ENCODE measurements at regions not wholly inside any gene's neighbourhood (a gene's known extent, or its start where the extent isn't known, plus 50 kb on each side); places are given as distances from the start of the nearest gene placed in this dataset.

- Mint-ChIP-seq H3K4me1 (no peaks in the 10 kb centered on the region), H3K4me3 (no peak overlapping the region), H3K9me3 (peaks cover 0 to 10% (median 5%) of the 10 kb centered on the region in 7 donors), H3K27me3 (ENCODE audit: low read depth in 3 of 3) (peaks cover 0 to 1% (median 0%) of the 10 kb centered on the region in 3 donors), H3K36me3 (no peaks in the 10 kb centered on the region), H3K27ac (no peak overlapping the region)
- H2AFZ ChIP-seq (ENCODE audit: insufficient read depth, low read depth, low read length, poor library complexity, severe bottlenecking) = no peak overlapping the region
- no peaks in the 10 kb centered on the region for H3K36me3 ChIP-seq (replicated peaks in 1 of 2; ENCODE audit: control insufficient read depth in 1 of 2, insufficient read depth in 2 of 2, low read length in 2 of 2)
- no peak for TF ChIP-seq CTCF (IDR thresholded peaks at IDR 0.05)
- H4K20me1 ChIP-seq (ENCODE audit: insufficient read depth, low read length) = no peaks in the 10 kb centered on the region
- no peaks in the 10 kb centered on the region for H3K27me3 ChIP-seq (ENCODE audit: control insufficient read depth in 2 of 2, insufficient read depth in 2 of 2, low read length in 2 of 2)
- DNase-seq = no peak
- H3K4me3 ChIP-seq (replicated peaks in 1 of 3; ENCODE audit: low read depth in 2 of 3, low read length in 3 of 3) = no peak overlapping the region
- no peak overlapping the region for H3K27ac ChIP-seq (ENCODE audit: low read depth in 1 of 2, low read length in 2 of 2)
- H3K4me2 ChIP-seq (replicated peaks; ENCODE audit: extremely low read depth, low read length, poor library complexity, severe bottlenecking) = no peak overlapping the region
- intact Hi-C loops (cut with micrococcal nuclease) = no loop called here
- 78% methylated on average over 1 of the region's 3 CpGs for WGBS (ENCODE audit: insufficient coverage)
- no peaks in the 10 kb centered on the region for H3K79me2 ChIP-seq (ENCODE audit: insufficient read depth, low read length)
- no peak overlapping the region for H3K9ac ChIP-seq (ENCODE audit: insufficient read depth, low read length, poor library complexity, severe bottlenecking)
- H3K9me3 ChIP-seq (replicated peaks in 1 of 2; ENCODE audit: control insufficient read depth in 1 of 2, insufficient read depth in 1 of 2, low read length in 2 of 2) = peaks cover 2 to 6% of the 10 kb centered on the region in 2 donors
- H3K4me1 ChIP-seq (ENCODE audit: control insufficient read depth in 1 of 2, insufficient read depth in 2 of 2, low read length in 2 of 2) = no peaks in the 10 kb centered on the region
These were observed 244.6 kb downstream of the DMRT2 start for GRCh38 chr9:1294641-1295258.

GRCh38 chr9:1296331-1296730 is 246.2 kb downstream of the DMRT2 start:
- Mint-ChIP-seq H3K27ac (no peak overlapping the region), H3K36me3 (no peaks in the 10 kb centered on the region), H3K4me3 (no peak overlapping the region), H3K27me3 (ENCODE audit: low read depth in 3 of 3) (peaks cover 0 to 1% (median 1%) of the 10 kb centered on the region in 3 donors), H3K9me3 (peaks cover 0 to 10% (median 5%) of the 10 kb centered on the region in 7 donors), H3K4me1 (no peaks in the 10 kb centered on the region)
- no peak overlapping the region for H2AFZ ChIP-seq (ENCODE audit: insufficient read depth, low read depth, low read length, poor library complexity, severe bottlenecking)
- H3K36me3 ChIP-seq (replicated peaks in 1 of 2; ENCODE audit: control insufficient read depth in 1 of 2, insufficient read depth in 2 of 2, low read length in 2 of 2) = no peaks in the 10 kb centered on the region
- intact Hi-C loops (cut with micrococcal nuclease) = no loop called here
- H3K4me2 ChIP-seq (replicated peaks; ENCODE audit: extremely low read depth, low read length, poor library complexity, severe bottlenecking) = no peak overlapping the region
- peaks cover 2 to 3% of the 10 kb centered on the region in 2 donors for H3K9me3 ChIP-seq (replicated peaks in 1 of 2; ENCODE audit: control insufficient read depth in 1 of 2, insufficient read depth in 1 of 2, low read length in 2 of 2)
- H4K20me1 ChIP-seq (ENCODE audit: insufficient read depth, low read length) = no peaks in the 10 kb centered on the region
- no peaks in the 10 kb centered on the region for H3K27me3 ChIP-seq (ENCODE audit: control insufficient read depth in 2 of 2, insufficient read depth in 2 of 2, low read length in 2 of 2)
- H3K27ac ChIP-seq (ENCODE audit: low read depth in 1 of 2, low read length in 2 of 2) = no peak overlapping the region
- no peaks in the 10 kb centered on the region for H3K4me1 ChIP-seq (ENCODE audit: control insufficient read depth in 1 of 2, insufficient read depth in 2 of 2, low read length in 2 of 2)
- TF ChIP-seq CTCF (IDR thresholded peaks at IDR 0.05) = no peak
- WGBS (ENCODE audit: insufficient coverage) = 89% methylated on average over 1 of the region's 1 CpG
- H3K79me2 ChIP-seq (ENCODE audit: insufficient read depth, low read length) = no peaks in the 10 kb centered on the region
- H3K9ac ChIP-seq (ENCODE audit: insufficient read depth, low read length, poor library complexity, severe bottlenecking) = no peak overlapping the region
- H3K4me3 ChIP-seq (replicated peaks in 1 of 3; ENCODE audit: low read depth in 2 of 3, low read length in 3 of 3) = no peak overlapping the region
- DNase-seq = no peak

Measured in CD14-positive monocyte (primary cell).